HepG2 (cell line): ENCODE measurements at regions not wholly inside any gene's neighbourhood (a gene's known extent, or its start where the extent isn't known, plus 50 kb on each side); places are given as distances from the start of the nearest gene placed in this dataset.
A peak's percentile ranks its signal among the peaks of the same experiment; 100 is the strongest.

Experiments used
- ATAC-seq: fragments of 200-7000 bp; cut with Tn5 transposase; 3 replicates; pipeline ENCODE4 v1.9.1; 2020; ENCODE audit warnings: mild to moderate bottlenecking, moderate library complexity
- BruUV-seq: library from RNA; stranded (reverse); fragments of 400-500 nt; replicated peaks from 2 replicates; lab custom pipeline; 2021; lab: Mats Ljungman, UMichigan
- CTCF ChIA-PET: fragments of 300-600 bp; formaldehyde crosslinking; extraction: SDS; loops from one replicate; lab custom pipeline; 2021; ENCODE audit warnings: low total read pairs, inconsistent platforms, low intra/inter-chr PET ratio; lab: Yijun Ruan, JAX
- POLR2A ChIA-PET: fragments of 350-600 bp; sonication (Branson Sonifier 250); formaldehyde crosslinking; loops from one replicate; lab custom pipeline; 2020; ENCODE audit warnings: antibody characterized with exemption, inconsistent platforms; lab: Yijun Ruan, JAX
- DNase-seq: peaks from one replicate; pipeline ENCODE4 v3.0.0-alpha.2; 2015; ENCODE audit warnings: low spot score
- FAIRE-seq: peaks from 3 replicates; lab custom pipeline; 2011; peaks lifted over from hg19 to GRCh38; lab: Jason Lieb, UNC
- H2AFZ ChIP-seq: one replicate; pipeline ENCODE4 v1.6.1; 2011; ENCODE audit warnings: low read length, inconsistent platforms
- H3K27ac ChIP-seq: fragments of 300-600 bp; 3 replicates; pipeline ENCODE4 v1.8.0; 2011; ENCODE audit warnings: mixed run types, mild to moderate bottlenecking, mixed read lengths, low read length, inconsistent platforms; ENCODE audit not compliant: insufficient read depth; ENCODE audit errors: extremely low read length
- H3K27me3 ChIP-seq, 2 experiments: fragments of 200-600 bp in 1 of 2; 2 replicates in 1 of 2; 3 replicates in 1 of 2; pipeline versions ENCODE4 v1.6.0 to v1.8.0; 2011; ENCODE audit warnings: low read length in 2 of 2, mild to moderate bottlenecking in 2 of 2, moderate library complexity in 2 of 2, inconsistent platforms in 1 of 2; ENCODE audit not compliant: insufficient read depth in 2 of 2, control insufficient read depth in 1 of 2
- H3K36me3 ChIP-seq, 2 experiments: fragments of 200-600 bp in 1 of 2; replicated peaks in 1 of 2; 2 replicates in 1 of 2; 3 replicates in 1 of 2; pipeline versions ENCODE4 v1.5.1 to v1.8.0; 2011; ENCODE audit warnings: low read length in 2 of 2, inconsistent platforms in 1 of 2; ENCODE audit not compliant: insufficient read depth in 2 of 2, control insufficient read depth in 1 of 2
- H3K4me1 ChIP-seq: 2 replicates; pipeline ENCODE4 v1.5.1; 2012; ENCODE audit warnings: low read length, inconsistent platforms; ENCODE audit not compliant: insufficient read depth
- H3K4me2 ChIP-seq: 2 replicates; pipeline ENCODE4 v1.6.0; 2011; ENCODE audit warnings: low read depth, low read length, inconsistent platforms
- H3K4me3 ChIP-seq, 3 experiments: fragments of 200-600 bp in 1 of 3; sonication (generic), shearing (Covaris generic) in 1 of 3; replicated peaks in 1 of 3; 2 replicates each; pipeline ENCODE4 v1.5.1; 2011 to 2016; ENCODE audit warnings: low read length in 3 of 3, inconsistent platforms in 2 of 3, low read depth in 2 of 3, mild to moderate bottlenecking in 2 of 3, control low read depth in 1 of 3, mixed read lengths in 1 of 3; ENCODE audit not compliant: insufficient read depth in 1 of 3
- H3K79me2 ChIP-seq: one replicate; pipeline ENCODE4 v1.6.1; 2011; ENCODE audit warnings: low read length, inconsistent platforms; ENCODE audit not compliant: insufficient read depth
- H3K9ac ChIP-seq: 2 replicates; pipeline ENCODE4 v1.6.0; 2011; ENCODE audit warnings: mild to moderate bottlenecking, low read depth, low read length, inconsistent platforms; ENCODE audit not compliant: insufficient read depth
- H3K9me3 ChIP-seq: 2 replicates; pipeline ENCODE4 v1.5.1; 2012; ENCODE audit warnings: mild to moderate bottlenecking, low read length
- H4K20me1 ChIP-seq: 2 replicates; pipeline ENCODE4 v1.6.0; 2011; ENCODE audit warnings: inconsistent platforms, mild to moderate bottlenecking, low read length, moderate library complexity; ENCODE audit not compliant: insufficient read depth
- MAFF ChIP-seq: IDR thresholded peaks from 2 replicates; pipeline ENCODE4 v1.6.1; 2011; ENCODE audit warnings: low read depth, low read length, improper control_type of control experiment
- MAFK ChIP-seq, 2 experiments: IDR thresholded peaks in 1 of 2; conservative IDR thresholded peaks in 1 of 2; 2 replicates each; pipeline ENCODE4 v1.6.1; 2011; ENCODE audit warnings: improper control_type of control experiment in 2 of 2, low read length in 2 of 2
- ZNF230 ChIP-seq: sonication (generic); formaldehyde crosslinking; IDR thresholded peaks from 2 replicates; pipeline ENCODE4 v1.4.0; 2020; ENCODE audit warnings: mild to moderate bottlenecking, missing genetic modification reagents
- WGBS: methylation state at CpG from one replicate; pipeline ENCODE4 v1.1.6; 2017; ENCODE audit warnings: low lambda C conversion rate; 5-methylcytosine and 5-hydroxymethylcytosine counted together
- in situ Hi-C: cut with HindIII; loops from 2 replicates; pipeline ENCODE4 v1.10.0; 2017; ENCODE audit warnings: low pct_unique_long_range_greater_than_20kb; ENCODE audit not compliant: extremely low pct_ligation_motif_present
- intact Hi-C: fragments of 100-400 bp; cut with micrococcal nuclease; formaldehyde crosslinking; loops from one replicate; pipeline ENCODE4 v1.10.0; 2022; ENCODE audit not compliant: unreplicated experiment
- TF ChIP-seq, protein P1 (sequence below): fragments of 450-650 bp; IDR thresholded peaks from 2 replicates; pipeline ENCODE4 v1.6.1; 2017; ENCODE audit warnings: mild to moderate bottlenecking
- TF ChIP-seq, protein P2 (sequence below): IDR thresholded peaks from 2 replicates; pipeline ENCODE4 v1.6.1; 2016; ENCODE audit warnings: control low read depth

DNA sequence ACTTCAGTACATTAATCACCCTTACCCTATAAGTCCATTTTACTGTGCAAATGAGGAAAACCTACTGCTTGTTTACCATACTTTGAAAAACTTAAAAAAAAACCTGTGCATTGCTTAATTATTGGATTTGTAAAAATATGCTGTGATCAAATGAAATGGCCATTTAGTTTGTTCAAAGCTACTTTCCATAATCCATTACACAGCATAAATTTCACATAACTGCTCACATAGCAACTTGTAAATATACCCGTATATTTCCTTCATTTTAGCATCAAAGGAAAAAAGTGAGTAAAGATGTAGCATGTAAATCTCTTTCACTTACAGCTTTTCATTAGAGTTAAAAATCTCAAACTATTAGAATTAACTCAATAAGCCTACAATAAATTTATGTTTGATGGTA is 415.1 kb downstream of the NR4A2 start:
- Histone ChIP-seq H3K9me3 (no peaks in the 10 kb centered on the region), H3K4me1 (no peaks in the 10 kb centered on the region), H4K20me1 (no peaks in the 10 kb centered on the region), H3K79me2 (no peaks in the 10 kb centered on the region), H3K4me3 (no peak overlapping the region), H3K27me3 (no peaks in the 10 kb centered on the region), H2AFZ (no peak overlapping the region), H3K27ac (no peak overlapping the region), H3K9ac (no peak overlapping the region), H3K4me2 (no peak overlapping the region), H3K36me3 (no peaks in the 10 kb centered on the region)
- FAIRE-seq (no peak), ATAC-seq (no peak), DNase-seq (no peak)
- POLR2A ChIA-PET = no interaction called here
- in situ Hi-C loops = no loop called here
- TF ChIP-seq, protein P1, sequence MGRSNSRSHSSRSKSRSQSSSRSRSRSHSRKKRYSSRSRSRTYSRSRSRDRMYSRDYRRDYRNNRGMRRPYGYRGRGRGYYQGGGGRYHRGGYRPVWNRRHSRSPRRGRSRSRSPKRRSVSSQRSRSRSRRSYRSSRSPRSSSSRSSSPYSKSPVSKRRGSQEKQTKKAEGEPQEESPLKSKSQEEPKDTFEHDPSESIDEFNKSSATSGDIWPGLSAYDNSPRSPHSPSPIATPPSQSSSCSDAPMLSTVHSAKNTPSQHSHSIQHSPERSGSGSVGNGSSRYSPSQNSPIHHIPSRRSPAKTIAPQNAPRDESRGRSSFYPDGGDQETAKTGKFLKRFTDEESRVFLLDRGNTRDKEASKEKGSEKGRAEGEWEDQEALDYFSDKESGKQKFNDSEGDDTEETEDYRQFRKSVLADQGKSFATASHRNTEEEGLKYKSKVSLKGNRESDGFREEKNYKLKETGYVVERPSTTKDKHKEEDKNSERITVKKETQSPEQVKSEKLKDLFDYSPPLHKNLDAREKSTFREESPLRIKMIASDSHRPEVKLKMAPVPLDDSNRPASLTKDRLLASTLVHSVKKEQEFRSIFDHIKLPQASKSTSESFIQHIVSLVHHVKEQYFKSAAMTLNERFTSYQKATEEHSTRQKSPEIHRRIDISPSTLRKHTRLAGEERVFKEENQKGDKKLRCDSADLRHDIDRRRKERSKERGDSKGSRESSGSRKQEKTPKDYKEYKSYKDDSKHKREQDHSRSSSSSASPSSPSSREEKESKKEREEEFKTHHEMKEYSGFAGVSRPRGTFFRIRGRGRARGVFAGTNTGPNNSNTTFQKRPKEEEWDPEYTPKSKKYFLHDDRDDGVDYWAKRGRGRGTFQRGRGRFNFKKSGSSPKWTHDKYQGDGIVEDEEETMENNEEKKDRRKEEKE = no peak
- TF ChIP-seq MAFF = 0 out of 2 replicates have a peak, but pooled peaks have one; percentile 22
- peak; percentile 46 to 55; a peak in 3 of 4 replicates for TF ChIP-seq MAFK (conservative IDR thresholded peaks at IDR 0.05 in 1 of 2, IDR thresholded peaks at IDR 0.05 in 1 of 2; ENCODE audit: low read length in 2 of 2)
- WGBS = 2% methylated on average over 1 of the region's 1 CpG
- CTCF ChIA-PET = no interaction called here
- no TSS peak for BruUV-seq
- intact Hi-C loops = no loop called here

DNA sequence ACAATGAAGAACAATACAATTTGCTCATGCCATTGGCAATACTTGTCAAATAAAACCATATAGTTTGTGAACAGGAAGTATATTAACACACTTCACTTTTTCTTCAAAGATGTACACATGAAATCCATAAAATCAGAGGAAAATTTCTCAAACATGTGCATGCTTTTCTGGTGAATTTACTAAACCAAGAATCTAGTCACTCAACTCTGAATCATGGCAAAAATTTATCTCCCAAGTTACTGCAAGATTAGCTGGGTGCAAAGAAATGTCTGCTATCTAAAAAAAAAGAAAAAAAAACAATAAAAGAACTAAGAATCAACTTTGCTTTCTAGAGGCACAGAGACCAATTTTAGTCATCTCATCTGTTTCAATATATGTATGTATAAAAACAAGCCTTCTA is 419.2 kb downstream of the NR4A2 start:
- ATAC-seq (no peak), FAIRE-seq (no peak), DNase-seq (no peak)
- ChIA-PET POLR2A (no interaction called here), CTCF (no interaction called here)
- BruUV-seq = no TSS peak
- no peak overlapping the region for H3K27ac ChIP-seq
- no peak overlapping the region for H3K9ac ChIP-seq
- no peak overlapping the region for H3K4me2 ChIP-seq
- H3K36me3 ChIP-seq = no peaks in the 10 kb centered on the region
- no peaks in the 10 kb centered on the region for H3K4me1 ChIP-seq
- in situ Hi-C loops (no loop called here), intact Hi-C loops (no loop called here)
- H3K27me3 ChIP-seq = no peaks in the 10 kb centered on the region
- H3K9me3 ChIP-seq = no peaks in the 10 kb centered on the region
- H3K4me3 ChIP-seq = no peak overlapping the region
- H4K20me1 ChIP-seq = no peaks in the 10 kb centered on the region
- H3K79me2 ChIP-seq = no peaks in the 10 kb centered on the region
- H2AFZ ChIP-seq = no peak overlapping the region
- TF ChIP-seq, protein P2, sequence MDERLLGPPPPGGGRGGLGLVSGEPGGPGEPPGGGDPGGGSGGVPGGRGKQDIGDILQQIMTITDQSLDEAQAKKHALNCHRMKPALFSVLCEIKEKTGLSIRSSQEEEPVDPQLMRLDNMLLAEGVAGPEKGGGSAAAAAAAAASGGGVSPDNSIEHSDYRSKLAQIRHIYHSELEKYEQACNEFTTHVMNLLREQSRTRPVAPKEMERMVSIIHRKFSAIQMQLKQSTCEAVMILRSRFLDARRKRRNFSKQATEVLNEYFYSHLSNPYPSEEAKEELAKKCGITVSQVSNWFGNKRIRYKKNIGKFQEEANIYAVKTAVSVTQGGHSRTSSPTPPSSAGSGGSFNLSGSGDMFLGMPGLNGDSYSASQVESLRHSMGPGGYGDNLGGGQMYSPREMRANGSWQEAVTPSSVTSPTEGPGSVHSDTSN (CRISPR knock-in tag) = no peak
- TF ChIP-seq ZNF230 (CRISPR knock-in tag) = no peak
